ENCODE measurements at regions not wholly inside any gene's neighbourhood (a gene's known extent, or its start where the extent isn't known, plus 50 kb on each side); places are given as distances from the start of the nearest gene placed in this dataset.

DNA sequence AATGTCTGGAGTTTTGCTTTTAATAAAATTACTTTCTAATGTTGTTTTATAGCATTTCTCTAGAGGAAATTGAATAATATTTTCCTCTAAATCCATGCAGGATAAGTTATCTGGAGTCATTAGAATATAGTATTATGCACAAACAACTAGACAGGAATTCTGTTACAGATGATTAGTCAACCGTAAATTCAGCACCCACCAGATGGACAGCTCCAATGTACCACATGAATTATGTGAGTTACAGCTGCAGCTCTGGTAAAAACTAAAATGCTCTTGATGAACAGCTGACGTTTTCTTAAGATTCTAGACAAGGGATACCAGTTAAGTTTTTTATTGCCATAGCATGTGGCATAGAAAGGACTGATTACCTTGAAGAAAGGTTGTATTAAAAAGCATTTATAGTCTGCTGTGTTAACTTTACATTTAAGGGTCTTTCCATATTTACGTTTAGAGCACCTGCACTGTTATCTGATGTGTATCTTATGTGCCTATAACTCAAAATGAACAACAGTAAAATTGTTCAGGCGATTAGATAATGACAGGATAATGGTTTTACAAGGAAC, 321.4 kb upstream of the LRFN5 start:
- TF ChIP-seq, protein P1, sequence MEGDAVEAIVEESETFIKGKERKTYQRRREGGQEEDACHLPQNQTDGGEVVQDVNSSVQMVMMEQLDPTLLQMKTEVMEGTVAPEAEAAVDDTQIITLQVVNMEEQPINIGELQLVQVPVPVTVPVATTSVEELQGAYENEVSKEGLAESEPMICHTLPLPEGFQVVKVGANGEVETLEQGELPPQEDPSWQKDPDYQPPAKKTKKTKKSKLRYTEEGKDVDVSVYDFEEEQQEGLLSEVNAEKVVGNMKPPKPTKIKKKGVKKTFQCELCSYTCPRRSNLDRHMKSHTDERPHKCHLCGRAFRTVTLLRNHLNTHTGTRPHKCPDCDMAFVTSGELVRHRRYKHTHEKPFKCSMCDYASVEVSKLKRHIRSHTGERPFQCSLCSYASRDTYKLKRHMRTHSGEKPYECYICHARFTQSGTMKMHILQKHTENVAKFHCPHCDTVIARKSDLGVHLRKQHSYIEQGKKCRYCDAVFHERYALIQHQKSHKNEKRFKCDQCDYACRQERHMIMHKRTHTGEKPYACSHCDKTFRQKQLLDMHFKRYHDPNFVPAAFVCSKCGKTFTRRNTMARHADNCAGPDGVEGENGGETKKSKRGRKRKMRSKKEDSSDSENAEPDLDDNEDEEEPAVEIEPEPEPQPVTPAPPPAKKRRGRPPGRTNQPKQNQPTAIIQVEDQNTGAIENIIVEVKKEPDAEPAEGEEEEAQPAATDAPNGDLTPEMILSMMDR (IDR thresholded peaks at IDR 0.05) = no peak
- no peak for TF ChIP-seq POLR2A (IDR thresholded peaks at IDR 0.05)
